B cell (primary cell): ENCODE measurements at regions not wholly inside any gene's neighbourhood (a gene's known extent, or its start where the extent isn't known, plus 50 kb on each side); places are given as distances from the start of the nearest gene placed in this dataset.
"Not testable (repeated sequence)": the region's sequence is repeated elsewhere in the genome, so short reads cannot be mapped to it uniquely, and the experiment has no call there.

Experiments used
- ATAC-seq: fragments of 200-7000 bp; cut with Tn5 transposase; one replicate; pipeline ENCODE4 v1.10.0; 2021; ENCODE audit warnings: low read depth, mild to moderate bottlenecking, moderate number of reproducible peaks, moderate library complexity
- CTCF ChIA-PET: fragments of 350-600 bp; sonication (Branson Sonifier 250); formaldehyde crosslinking; loops from one replicate; lab custom pipeline; 2021; ENCODE audit warnings: antibody characterized with exemption, inconsistent platforms; lab: Charles Lee
- POLR2A ChIA-PET: fragments of 350-600 bp; sonication (Branson Sonifier 250); formaldehyde crosslinking; loops from one replicate; lab custom pipeline; 2021; ENCODE audit warnings: antibody characterized with exemption; lab: Charles Lee
- DNase-seq: peaks from one replicate; pipeline ENCODE4 v3.0.0; 2013
- H2AFZ ChIP-seq: 2 replicates; pipeline ENCODE4 v1.6.1; 2012; ENCODE audit warnings: mild to moderate bottlenecking, low read depth, low read length; ENCODE audit not compliant: insufficient read depth, poor library complexity, severe bottlenecking
- H3K27ac ChIP-seq, 2 donors: 1 replicate in 1 of 2; 2 replicates in 1 of 2; pipeline ENCODE4 v1.5.1; 2012 to 2013; ENCODE audit warnings: low read length in 2 of 2, mild to moderate bottlenecking in 2 of 2, moderate library complexity in 1 of 2
- H3K27me3 ChIP-seq, 4 experiments: fragments of 200-600 bp in 1 of 4; sonication (generic) in 1 of 4; replicated peaks in 1 of 4; 1 replicate in 2 of 4; 2 replicates in 2 of 4; pipeline versions ENCODE4 v1.6.1 to v1.7.0; 2013 to 2016; ENCODE audit warnings: low read length in 3 of 4, mild to moderate bottlenecking in 2 of 4, mixed read lengths in 1 of 4, moderate library complexity in 1 of 4; ENCODE audit not compliant: insufficient read depth in 4 of 4, control insufficient read depth in 3 of 4; ENCODE audit errors: control extremely low read depth in 1 of 4
- H3K36me3 ChIP-seq, 2 experiments: replicated peaks in 1 of 2; 1 replicate in 1 of 2; 2 replicates in 1 of 2; pipeline versions ENCODE4 v1.6.1 to v1.7.1; 2013; ENCODE audit warnings: low read length in 1 of 2; ENCODE audit not compliant: insufficient read depth in 2 of 2, control insufficient read depth in 1 of 2; ENCODE audit errors: control extremely low read depth in 1 of 2, extremely low read depth in 1 of 2
- H3K4me1 ChIP-seq, 2 donors: fragments of 200-600 bp in 1 of 2; sonication (generic) in 1 of 2; 1 replicate in 1 of 2; 2 replicates in 1 of 2; pipeline versions ENCODE4 v1.5.1 to v1.6.1; 2013 to 2017; ENCODE audit warnings: low read length in 2 of 2; ENCODE audit not compliant: control insufficient read depth in 2 of 2, insufficient read depth in 2 of 2
- H3K4me2 ChIP-seq: replicated peaks from 2 replicates; pipeline ENCODE3; 2012; ENCODE audit warnings: mild to moderate bottlenecking, low read depth, low read length; ENCODE audit not compliant: poor library complexity, severe bottlenecking
- H3K4me3 ChIP-seq, 5 experiments: fragments of 200-600 bp in 1 of 5; sonication (generic) in 1 of 5; 1 replicate in 3 of 5; 2 replicates in 2 of 5; pipeline versions ENCODE4 v1.5.1 to v1.7.0; 2011 to 2016; ENCODE audit warnings: low read length in 4 of 5, mild to moderate bottlenecking in 4 of 5, low read depth in 2 of 5, control low read depth in 1 of 5, moderate library complexity in 1 of 5; ENCODE audit not compliant: insufficient read depth in 1 of 5; ENCODE audit errors: control extremely low read depth in 1 of 5, extremely low read depth in 1 of 5
- H3K79me2 ChIP-seq: fragments of 200-600 bp; sonication (generic); one replicate; pipeline ENCODE4 v1.6.0; 2016; ENCODE audit warnings: low read length; ENCODE audit not compliant: control insufficient read depth, insufficient read depth
- H3K9ac ChIP-seq: fragments of 200-600 bp; sonication (generic); 2 replicates; pipeline ENCODE4 v1.6.1; 2017; ENCODE audit warnings: mild to moderate bottlenecking, low read length, moderate library complexity
- H3K9me3 ChIP-seq, 3 donors: one replicate each; pipeline versions ENCODE4 v1.6.1 to v1.7.1; 2013; ENCODE audit warnings: low read length in 2 of 3; ENCODE audit not compliant: control insufficient read depth in 2 of 3, insufficient read depth in 1 of 3; ENCODE audit errors: control extremely low read depth in 1 of 3
- H4K20me1 ChIP-seq: 2 replicates; pipeline ENCODE4 v1.6.0; 2012; ENCODE audit warnings: mild to moderate bottlenecking, low read length; ENCODE audit not compliant: insufficient read depth, control insufficient read depth, poor library complexity, severe bottlenecking
- H3K27ac Mint-ChIP-seq: one replicate; pipeline ENCODE4 v1.8.0; 2021; ENCODE audit warnings: mixed read lengths
- H3K27me3 Mint-ChIP-seq: one replicate; pipeline ENCODE4 v1.8.0; 2021; ENCODE audit warnings: mixed read lengths
- H3K4me1 Mint-ChIP-seq: one replicate; pipeline ENCODE4 v1.8.0; 2021; ENCODE audit warnings: mixed read lengths
- H3K4me3 Mint-ChIP-seq: one replicate; pipeline ENCODE4 v1.8.0; 2021; ENCODE audit warnings: mixed read lengths
- H3K9me3 Mint-ChIP-seq: one replicate; pipeline ENCODE4 v1.8.0; 2022; ENCODE audit warnings: mixed read lengths; ENCODE audit not compliant: insufficient read depth
- CTCF ChIP-seq: fragments of 200-600 bp; IDR thresholded peaks from one replicate; pipeline ENCODE4 v1.8.0; 2022; ENCODE audit warnings: antibody characterized with exemption, mild to moderate bottlenecking
- EZH2 ChIP-seq: IDR thresholded peaks from 2 replicates; pipeline ENCODE4 v1.6.1; 2012; ENCODE audit warnings: borderline replicate concordance, low read depth, mild to moderate bottlenecking, moderate library complexity, low read length; ENCODE audit not compliant: insufficient read depth, poor library complexity, severe bottlenecking
- WGBS: methylation state at CpG from one replicate; pipeline ENCODE4 v1.1.5; 2013; ENCODE audit warnings: missing lambda C conversion rate; ENCODE audit not compliant: insufficient coverage; 5-methylcytosine and 5-hydroxymethylcytosine counted together
- intact Hi-C: fragments of 100-400 bp; cut with micrococcal nuclease; formaldehyde crosslinking; loops from one replicate; pipeline ENCODE4 v1.10.0; 2022

GRCh38 chr17:445839-446238 lies 93.2 kb upstream of the RPH3AL start, which contains the start of gene RFLNB:
Gene RFLNB (minus strand): TSS chr17:445939.
- H3K4me3 Mint-ChIP-seq, ATAC-seq, H3K4me2 ChIP-seq, H4K20me1 ChIP-seq, H3K9me3 ChIP-seq, H3K4me1 Mint-ChIP-seq, H2AFZ ChIP-seq, H3K27ac ChIP-seq, H3K27ac Mint-ChIP-seq, POLR2A ChIA-PET, H3K9me3 Mint-ChIP-seq, intact Hi-C loops, H3K27me3 ChIP-seq, H3K27me3 Mint-ChIP-seq, H3K9ac ChIP-seq, H3K4me1 ChIP-seq, H3K36me3 ChIP-seq, H3K79me2 ChIP-seq, H3K4me3 ChIP-seq, DNase-seq: not testable (repeated sequence)
- CTCF ChIA-PET, result interaction anchor here (0.7 kb wide), 1 partner anchor 126 kb away, joined by 5 read pairs; no protein-coding TSS in a partner anchor
- 80% methylated on average over 2 of the region's 12 CpGs for WGBS

- H3K36me3 ChIP-seq, result no peaks in the 10 kb centered on the region
- peaks cover 4% of the 10 kb centered on the region for H3K27me3 Mint-ChIP-seq
- no peaks in the 10 kb centered on the region for H3K9me3 Mint-ChIP-seq
- H3K27ac ChIP-seq, result no peak overlapping the region
- ChIA-PET CTCF (no interaction called here), POLR2A (no interaction called here)
- H3K27ac Mint-ChIP-seq, result no peak overlapping the region
- H3K9me3 ChIP-seq, result peaks cover 0 to 4% (median 0%) of the 10 kb centered on the region in 3 donors
- no peaks in the 10 kb centered on the region for H3K4me1 Mint-ChIP-seq
- H3K27me3 ChIP-seq, result peaks cover 0 to 9% (median 1%) of the 10 kb centered on the region in 4 experiments
- no peak overlapping the region for H2AFZ ChIP-seq
- no peaks in the 10 kb centered on the region for H3K4me1 ChIP-seq
- no peaks in the 10 kb centered on the region for H3K79me2 ChIP-seq
- intact Hi-C loops, result no loop called here
- H3K4me2 ChIP-seq, result no peak overlapping the region
- no peak overlapping the region for H3K4me3 Mint-ChIP-seq
- ATAC-seq, result no peak
- 94% methylated on average over 2 of the region's 7 CpGs for WGBS
- H4K20me1 ChIP-seq, result no peaks in the 10 kb centered on the region
- H3K4me3 ChIP-seq, result no peak overlapping the region
- DNase-seq, result no peak
- no peak for TF ChIP-seq EZH2
- no peak for TF ChIP-seq CTCF
- H3K9ac ChIP-seq, result no peak overlapping the region
Measured at GRCh38 chr17:444879-445454, 92.4 kb upstream of the RPH3AL start.
